ENCODE measurements at regions not wholly inside any gene's neighbourhood (a gene's known extent, or its start where the extent isn't known, plus 50 kb on each side); places are given as distances from the start of the nearest gene placed in this dataset.

DNA sequence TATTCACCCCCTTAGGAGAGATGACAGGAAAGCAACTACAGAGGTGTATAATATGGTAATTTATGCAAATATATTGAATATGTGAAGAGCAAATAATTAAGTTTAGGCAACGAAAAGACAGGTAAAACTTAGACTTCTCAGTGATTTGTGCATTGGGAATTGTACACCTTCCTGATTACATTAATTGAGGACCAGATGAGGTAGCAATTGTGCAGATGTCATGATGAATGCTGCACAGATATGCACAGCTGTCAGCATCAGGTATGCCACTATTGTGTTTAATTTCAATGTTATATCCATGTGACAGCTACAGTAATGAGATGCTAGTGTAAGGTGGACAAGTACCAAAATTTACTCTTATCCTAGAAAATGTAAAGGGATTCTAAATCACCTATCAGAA lies 267.2 kb upstream of the FSIP2 start:
- H3K4me3 ChIP-seq (ENCODE audit: control insufficient read depth, low read depth, low read length): no peak overlapping the region
- TF ChIP-seq, protein P1, sequence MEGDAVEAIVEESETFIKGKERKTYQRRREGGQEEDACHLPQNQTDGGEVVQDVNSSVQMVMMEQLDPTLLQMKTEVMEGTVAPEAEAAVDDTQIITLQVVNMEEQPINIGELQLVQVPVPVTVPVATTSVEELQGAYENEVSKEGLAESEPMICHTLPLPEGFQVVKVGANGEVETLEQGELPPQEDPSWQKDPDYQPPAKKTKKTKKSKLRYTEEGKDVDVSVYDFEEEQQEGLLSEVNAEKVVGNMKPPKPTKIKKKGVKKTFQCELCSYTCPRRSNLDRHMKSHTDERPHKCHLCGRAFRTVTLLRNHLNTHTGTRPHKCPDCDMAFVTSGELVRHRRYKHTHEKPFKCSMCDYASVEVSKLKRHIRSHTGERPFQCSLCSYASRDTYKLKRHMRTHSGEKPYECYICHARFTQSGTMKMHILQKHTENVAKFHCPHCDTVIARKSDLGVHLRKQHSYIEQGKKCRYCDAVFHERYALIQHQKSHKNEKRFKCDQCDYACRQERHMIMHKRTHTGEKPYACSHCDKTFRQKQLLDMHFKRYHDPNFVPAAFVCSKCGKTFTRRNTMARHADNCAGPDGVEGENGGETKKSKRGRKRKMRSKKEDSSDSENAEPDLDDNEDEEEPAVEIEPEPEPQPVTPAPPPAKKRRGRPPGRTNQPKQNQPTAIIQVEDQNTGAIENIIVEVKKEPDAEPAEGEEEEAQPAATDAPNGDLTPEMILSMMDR (IDR thresholded peaks at IDR 0.05; ENCODE audit: control insufficient read depth, insufficient read depth, low read depth, low read length, missing control alignments): no peak
- no peak for DNase-seq (ENCODE audit: low read depth)

DNA sequence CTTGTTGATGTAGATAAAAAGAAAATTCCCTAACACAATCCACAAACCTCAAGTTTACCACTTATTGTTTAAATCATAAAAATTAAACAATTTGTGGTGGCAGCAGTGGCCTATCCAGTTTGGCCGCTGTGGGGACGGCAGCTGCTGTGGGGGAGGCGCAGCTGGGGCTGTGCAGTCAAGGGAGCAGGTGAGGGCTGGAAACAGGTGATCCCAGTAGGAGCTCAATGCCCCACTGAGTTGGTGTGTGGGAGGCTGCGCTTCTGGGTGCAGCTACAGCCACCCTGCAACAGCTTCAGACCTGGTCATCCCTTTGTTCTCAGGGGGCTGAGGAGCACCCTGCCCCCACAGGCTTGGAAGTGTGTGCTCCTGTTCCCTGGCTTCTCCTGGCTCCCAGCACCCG lies 266.0 kb upstream of the FSIP2 start:
- DNase-seq (ENCODE audit: low read depth): no peak
- TF ChIP-seq, protein P1 (IDR thresholded peaks at IDR 0.05; ENCODE audit: control insufficient read depth, insufficient read depth, low read depth, low read length, missing control alignments): no peak
- H3K4me3 ChIP-seq (ENCODE audit: control insufficient read depth, low read depth, low read length): no peak overlapping the region

DNA sequence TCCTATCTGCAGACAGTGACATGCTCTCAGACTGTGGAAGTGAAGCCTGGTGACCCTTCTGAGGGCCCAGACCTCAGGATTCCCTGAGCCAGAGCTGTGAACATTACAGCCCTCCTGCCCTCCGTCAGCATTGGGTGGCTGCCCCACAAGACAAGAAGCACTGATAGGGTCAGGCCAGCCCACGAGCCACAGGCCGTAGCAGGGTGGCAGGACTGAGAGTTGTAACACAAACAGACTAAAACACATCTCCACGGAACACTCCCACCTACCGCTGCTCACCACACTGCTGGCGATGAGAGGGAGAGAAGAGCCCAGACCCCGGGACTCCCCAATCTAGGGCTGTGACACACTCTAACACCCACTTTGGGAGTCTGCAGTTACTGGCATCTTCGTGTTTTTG lies 264.8 kb upstream of the FSIP2 start:
- TF ChIP-seq, protein P1 (IDR thresholded peaks at IDR 0.05; ENCODE audit: control insufficient read depth, insufficient read depth, low read depth, low read length, missing control alignments): no peak
- DNase-seq (ENCODE audit: low read depth): no peak
- no peak overlapping the region for H3K4me3 ChIP-seq (ENCODE audit: control insufficient read depth, low read depth, low read length)

DNA sequence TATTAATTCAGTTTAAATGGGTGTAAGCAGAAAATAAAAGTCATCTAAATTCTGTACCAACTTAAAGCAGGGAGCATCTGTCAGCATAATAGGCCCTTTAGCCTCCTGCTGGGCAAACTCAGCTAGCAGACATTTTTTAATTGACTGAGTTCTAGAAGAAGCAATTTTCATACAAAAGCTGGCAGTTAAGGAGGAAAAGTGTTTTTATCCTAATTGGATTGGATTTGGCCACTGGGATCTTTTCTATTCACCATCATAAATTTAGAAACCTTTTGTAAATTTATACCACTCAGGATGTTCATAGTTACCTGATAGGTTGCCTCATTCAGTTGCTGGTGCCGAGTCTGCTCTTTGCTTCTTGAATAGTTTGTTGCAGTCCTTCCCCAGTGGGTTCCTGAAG lies 262.7 kb upstream of the FSIP2 start:
- TF ChIP-seq, protein P1 (IDR thresholded peaks at IDR 0.05; ENCODE audit: control insufficient read depth, insufficient read depth, low read depth, low read length, missing control alignments): no peak
- no peak overlapping the region for H3K4me3 ChIP-seq (ENCODE audit: control insufficient read depth, low read depth, low read length)
- DNase-seq (ENCODE audit: low read depth): no peak

DNA sequence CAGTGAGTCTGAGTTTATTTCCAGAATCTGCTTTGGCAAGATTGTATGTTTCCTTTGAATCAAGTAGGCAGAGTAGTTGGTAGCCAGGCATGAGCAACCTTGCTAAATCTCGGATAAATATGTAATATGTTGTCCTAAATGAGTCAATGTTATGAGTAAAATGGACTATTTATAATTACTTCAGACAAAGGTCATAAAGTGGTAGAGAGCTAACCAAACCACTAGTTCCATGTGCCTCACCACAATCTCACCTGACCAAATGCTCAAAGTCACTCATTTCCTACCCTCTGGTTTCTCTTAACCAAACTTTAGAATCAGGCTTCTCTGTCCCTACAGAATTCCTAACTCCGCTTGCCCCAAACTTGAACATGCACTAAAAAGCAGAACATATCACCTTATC lies 261.2 kb upstream of the FSIP2 start:
- no peak for DNase-seq (ENCODE audit: low read depth)
- TF ChIP-seq, protein P1 (IDR thresholded peaks at IDR 0.05; ENCODE audit: control insufficient read depth, insufficient read depth, low read depth, low read length, missing control alignments): no peak
- H3K4me3 ChIP-seq (ENCODE audit: control insufficient read depth, low read depth, low read length): no peak overlapping the region

DNA sequence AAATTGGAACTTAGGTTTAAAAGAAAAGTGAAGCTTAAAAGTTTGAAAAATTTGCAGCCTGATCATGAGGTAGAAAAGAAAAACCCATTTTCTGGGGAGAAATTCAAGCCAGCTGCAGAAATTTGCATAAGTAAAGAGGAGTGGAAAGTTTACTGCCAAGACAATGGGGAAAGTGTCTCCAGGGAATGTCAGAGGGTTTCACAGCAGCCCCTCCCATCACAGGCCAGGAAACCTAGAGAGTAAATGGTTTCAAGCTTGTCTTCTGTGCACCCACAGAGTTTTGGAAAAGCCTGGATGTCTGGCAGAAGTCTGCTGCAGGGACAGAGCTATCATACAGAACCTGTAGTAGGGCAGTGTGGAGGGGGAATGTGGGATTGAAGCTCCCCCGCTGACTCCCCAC lies 254.0 kb upstream of the FSIP2 start:
- no peak for DNase-seq (ENCODE audit: low read depth)
- no peak overlapping the region for H3K4me3 ChIP-seq (ENCODE audit: control insufficient read depth, low read depth, low read length)
- TF ChIP-seq, protein P1 (IDR thresholded peaks at IDR 0.05; ENCODE audit: control insufficient read depth, insufficient read depth, low read depth, low read length, missing control alignments): no peak

DNA sequence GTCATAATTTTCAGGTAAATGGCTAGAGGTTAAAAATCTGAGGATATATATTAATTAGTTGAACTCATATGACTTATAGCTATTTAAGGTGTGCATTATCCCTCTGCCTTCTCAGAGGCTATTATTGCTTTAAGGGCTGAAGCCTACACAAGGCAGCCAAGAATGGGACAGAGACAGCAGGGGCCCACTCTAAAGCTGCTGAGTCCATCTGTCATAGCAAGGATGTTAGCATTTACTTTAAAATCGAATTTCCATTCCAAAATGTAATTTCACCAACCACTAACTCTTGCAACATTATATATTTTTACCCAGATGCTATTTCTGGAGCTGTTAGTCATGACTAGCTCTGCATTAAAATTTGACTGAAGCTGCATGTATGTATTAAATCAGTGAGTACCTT lies 236.3 kb upstream of the FSIP2 start:
- no peak for DNase-seq (ENCODE audit: low read depth)
- H3K4me3 ChIP-seq (ENCODE audit: control insufficient read depth, low read depth, low read length): no peak overlapping the region
- TF ChIP-seq, protein P1 (IDR thresholded peaks at IDR 0.05; ENCODE audit: control insufficient read depth, insufficient read depth, low read depth, low read length, missing control alignments): no peak

Measured in AG09309 (cell line).